ENCODE measurements at regions not wholly inside any gene's neighbourhood (a gene's known extent, or its start where the extent isn't known, plus 50 kb on each side); places are given as distances from the start of the nearest gene placed in this dataset.

DNA sequence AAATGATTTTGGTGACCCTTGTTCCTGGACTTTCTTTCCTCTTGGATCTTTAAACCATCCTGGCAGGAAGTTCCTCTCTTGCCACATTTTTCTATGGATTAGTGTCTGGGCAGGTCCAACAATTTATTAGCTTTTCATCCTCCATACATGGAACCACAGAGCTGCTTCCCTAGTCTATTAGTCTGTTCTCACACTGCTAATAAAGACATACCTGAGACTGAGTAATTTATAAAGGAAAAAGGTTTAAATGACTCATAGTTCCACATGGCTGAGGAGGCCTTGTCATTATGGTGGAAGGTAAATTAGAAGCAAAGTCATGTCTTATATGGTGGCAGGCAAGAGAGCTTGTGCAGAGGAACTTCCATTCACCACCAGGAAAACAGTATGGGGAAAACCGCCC, 122.9 kb downstream of the DDX1 start:
- WGBS, 5 donors = 91 to 100% (median 97%) methylated on average over 1 of the region's 1 CpG
- intact Hi-C loops (cut with DNase I; ENCODE audit: low total_unique reads) = no loop called here

DNA sequence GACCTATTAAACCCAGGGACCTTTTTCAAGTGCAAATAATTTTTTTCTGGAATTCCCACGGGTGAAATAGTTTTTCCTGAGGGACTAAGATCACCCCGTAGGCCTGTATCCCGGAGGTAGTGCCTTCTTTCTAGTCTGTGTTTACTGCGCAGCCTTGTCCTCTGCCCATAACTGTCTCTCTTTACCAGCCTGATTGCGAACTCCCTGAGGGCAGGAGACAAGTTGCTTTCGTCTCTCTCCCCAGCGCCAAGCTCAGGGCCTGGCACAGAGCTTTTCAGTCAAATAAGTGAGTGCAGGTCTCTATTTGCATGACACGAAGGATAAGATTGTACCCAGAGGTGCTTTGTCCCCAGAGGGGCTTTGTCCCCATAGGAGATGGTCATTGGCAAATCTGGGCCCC, 123.9 kb downstream of the DDX1 start:
- Histone ChIP-seq H3K9me3 (no peaks in the 10 kb centered on the region), H3K27ac (no peak overlapping the region), H3K4me3 (no peak overlapping the region), H3K27me3 (replicated peaks in 1 of 7) (no peaks in the 10 kb centered on the region), H3K36me3 (no peaks in the 10 kb centered on the region), H3K4me1 (no peaks in the 10 kb centered on the region)
- intact Hi-C loops (cut with DNase I; ENCODE audit: low total_unique reads) = no loop called here
- 75 to 94% (median 88%) methylated on average over 8 of the region's 8 CpGs for WGBS, 5 donors
- TF ChIP-seq POLR2AphosphoS5 (IDR thresholded peaks at IDR 0.05) = no peak
- no peak for TF ChIP-seq POLR2A (IDR thresholded peaks at IDR 0.05)
- TF ChIP-seq, protein P1, sequence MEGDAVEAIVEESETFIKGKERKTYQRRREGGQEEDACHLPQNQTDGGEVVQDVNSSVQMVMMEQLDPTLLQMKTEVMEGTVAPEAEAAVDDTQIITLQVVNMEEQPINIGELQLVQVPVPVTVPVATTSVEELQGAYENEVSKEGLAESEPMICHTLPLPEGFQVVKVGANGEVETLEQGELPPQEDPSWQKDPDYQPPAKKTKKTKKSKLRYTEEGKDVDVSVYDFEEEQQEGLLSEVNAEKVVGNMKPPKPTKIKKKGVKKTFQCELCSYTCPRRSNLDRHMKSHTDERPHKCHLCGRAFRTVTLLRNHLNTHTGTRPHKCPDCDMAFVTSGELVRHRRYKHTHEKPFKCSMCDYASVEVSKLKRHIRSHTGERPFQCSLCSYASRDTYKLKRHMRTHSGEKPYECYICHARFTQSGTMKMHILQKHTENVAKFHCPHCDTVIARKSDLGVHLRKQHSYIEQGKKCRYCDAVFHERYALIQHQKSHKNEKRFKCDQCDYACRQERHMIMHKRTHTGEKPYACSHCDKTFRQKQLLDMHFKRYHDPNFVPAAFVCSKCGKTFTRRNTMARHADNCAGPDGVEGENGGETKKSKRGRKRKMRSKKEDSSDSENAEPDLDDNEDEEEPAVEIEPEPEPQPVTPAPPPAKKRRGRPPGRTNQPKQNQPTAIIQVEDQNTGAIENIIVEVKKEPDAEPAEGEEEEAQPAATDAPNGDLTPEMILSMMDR (IDR thresholded peaks at IDR 0.05 in 8 of 11, conservative IDR thresholded peaks at IDR 0.05 in 3 of 11) = no peak
- no peak for DNase-seq

More for the DNA sequence above, 122.9 kb downstream of the DDX1 start:
- Histone ChIP-seq H3K27me3 (replicated peaks in 1 of 7) (no peaks in the 10 kb centered on the region), H3K27ac (no peak overlapping the region), H3K36me3 (no peaks in the 10 kb centered on the region), H3K9me3 (no peaks in the 10 kb centered on the region), H3K4me3 (no peak overlapping the region), H3K4me1 (peaks cover 0 to 6% (median under 1%) of the 10 kb centered on the region in 6 donors)
- no peak for DNase-seq
- TF ChIP-seq POLR2A (IDR thresholded peaks at IDR 0.05) = no peak
- TF ChIP-seq, protein P1 (IDR thresholded peaks at IDR 0.05 in 8 of 11, conservative IDR thresholded peaks at IDR 0.05 in 3 of 11) = no peak
- no peak for TF ChIP-seq POLR2AphosphoS5 (IDR thresholded peaks at IDR 0.05)

DNA sequence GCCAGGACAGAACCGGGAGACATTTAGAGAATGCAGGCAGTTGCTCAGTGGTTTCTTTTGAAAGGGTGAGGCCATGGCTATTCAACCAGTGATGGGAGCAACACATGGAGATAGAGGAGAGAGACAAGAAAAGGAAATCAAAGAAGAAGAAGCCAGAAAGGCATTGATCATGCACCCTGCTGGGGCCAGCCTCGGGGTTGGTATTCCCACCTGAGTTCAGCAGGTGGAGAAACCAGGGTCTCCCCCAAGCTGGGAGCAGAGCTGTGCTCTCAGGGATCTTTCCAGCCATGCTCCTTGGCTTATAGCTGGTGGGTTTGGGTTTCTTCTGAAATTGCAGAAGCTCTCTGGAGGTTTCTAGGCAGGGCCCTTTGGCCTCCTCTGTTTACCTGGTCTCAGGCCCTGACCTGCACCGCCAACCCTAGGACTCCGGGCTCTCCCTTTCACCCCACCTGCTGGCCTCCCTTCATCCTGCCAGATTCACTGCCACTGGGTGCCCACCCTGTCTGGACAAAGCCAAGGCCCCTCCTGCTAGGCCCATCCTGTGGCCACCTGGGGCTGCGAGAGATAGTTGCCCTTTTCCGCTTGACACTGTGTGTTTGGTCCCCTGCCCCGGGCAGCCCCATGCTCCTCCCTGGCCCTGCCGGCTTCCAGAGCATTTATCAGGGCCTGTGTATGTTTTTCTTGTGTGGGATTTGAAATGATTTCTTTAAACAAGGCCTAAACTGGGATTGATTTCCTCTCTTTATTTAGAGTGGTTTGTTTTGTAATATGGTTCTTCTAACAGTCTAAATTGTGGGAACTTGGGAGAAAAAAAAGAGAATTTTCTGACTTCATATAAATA, 126.7 kb downstream of the DDX1 start:
- Histone ChIP-seq H3K36me3 (no peaks in the 10 kb centered on the region), H3K27ac (no peak overlapping the region), H3K4me3 (no peak overlapping the region), H3K4me1 (no peaks in the 10 kb centered on the region), H3K27me3 (replicated peaks in 1 of 7) (no peaks in the 10 kb centered on the region), H3K9me3 (no peaks in the 10 kb centered on the region)
- WGBS, 5 donors = 75 to 87% (median 81%) methylated on average over 8 of the region's 8 CpGs
- no peak for TF ChIP-seq POLR2A (IDR thresholded peaks at IDR 0.05)
- no peak for TF ChIP-seq POLR2AphosphoS5 (IDR thresholded peaks at IDR 0.05)
- TF ChIP-seq, protein P1 (IDR thresholded peaks at IDR 0.05 in 8 of 11, conservative IDR thresholded peaks at IDR 0.05 in 3 of 11) = no peak
- DNase-seq = no peak
- intact Hi-C loops (cut with DNase I; ENCODE audit: low total_unique reads) = no loop called here

DNA sequence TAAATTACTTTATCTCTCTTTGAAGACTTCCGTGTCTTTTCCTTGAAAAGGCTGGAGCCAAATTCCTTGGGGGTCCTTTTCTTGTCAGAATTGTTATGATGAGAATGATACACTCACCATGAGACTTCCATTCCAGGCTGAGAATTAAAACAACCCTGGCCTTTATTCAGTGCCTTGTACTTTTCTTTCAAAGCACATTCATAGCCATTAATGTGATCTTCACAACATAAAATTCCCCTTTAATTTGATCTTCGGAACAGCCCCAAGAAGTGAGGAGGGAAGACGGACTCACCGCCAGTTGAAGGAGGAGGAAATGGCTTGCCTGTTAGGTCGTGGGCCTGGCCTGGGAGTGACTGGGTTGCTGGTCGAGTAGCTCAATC, 127.3 kb downstream of the DDX1 start:
- Histone ChIP-seq H3K4me1 (no peaks in the 10 kb centered on the region), H3K27me3 (replicated peaks in 1 of 7) (no peaks in the 10 kb centered on the region), H3K9me3 (no peaks in the 10 kb centered on the region), H3K36me3 (no peaks in the 10 kb centered on the region), H3K27ac (no peak overlapping the region), H3K4me3 (no peak overlapping the region)
- TF ChIP-seq, protein P1 (IDR thresholded peaks at IDR 0.05 in 8 of 11, conservative IDR thresholded peaks at IDR 0.05 in 3 of 11) = no peak
- TF ChIP-seq POLR2AphosphoS5 (IDR thresholded peaks at IDR 0.05) (no peak), POLR2A (IDR thresholded peaks at IDR 0.05) (no peak)
- intact Hi-C loops (cut with DNase I; ENCODE audit: low total_unique reads) = no loop called here
- WGBS, 5 donors = 72 to 80% (median 78%) methylated on average over 6 of the region's 6 CpGs
- no peak for DNase-seq

Measured in spleen (tissue), 11 donors.